Epithelial cell of esophagus (primary cell): ENCODE measurements at regions not wholly inside any gene's neighbourhood (a gene's known extent, or its start where the extent isn't known, plus 50 kb on each side); places are given as distances from the start of the nearest gene placed in this dataset.

ENCODE experiments used
- DNase-seq: peaks from one replicate; pipeline ENCODE4 v3.0.0; 2010; ENCODE audit warnings: low read depth
- H3K4me3 ChIP-seq: 2 replicates; pipeline ENCODE4 v1.5.1; 2011; ENCODE audit warnings: mild to moderate bottlenecking, low read length, control low read depth
- TF ChIP-seq, protein P1 (sequence below): IDR thresholded peaks from 2 replicates; pipeline ENCODE4 v1.5.1; 2011; ENCODE audit warnings: low read depth, mild to moderate bottlenecking, low read length, control low read depth, inconsistent platforms; ENCODE audit not compliant: insufficient read depth; ENCODE audit errors: missing control alignments

DNA sequence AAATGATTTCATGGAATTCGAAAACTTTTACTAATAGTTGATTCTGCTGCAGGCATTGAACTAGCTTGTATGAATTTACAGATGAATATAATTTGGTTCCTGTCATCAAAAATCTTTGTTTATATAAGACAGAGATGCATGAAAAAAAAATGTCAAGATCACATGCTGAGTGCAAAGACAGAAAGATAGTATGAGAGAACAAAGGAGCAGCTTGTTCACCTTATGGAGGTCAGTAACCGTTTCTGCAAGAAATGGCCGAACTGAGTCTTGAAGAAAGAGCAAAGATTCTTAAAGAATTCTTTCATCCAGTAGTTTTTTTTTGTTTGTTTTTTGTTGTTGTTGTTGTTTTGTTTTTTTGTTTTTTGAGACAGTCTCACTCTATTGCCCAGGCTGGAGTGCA lies 450.6 kb downstream of the TUSC7 start:
- DNase-seq, result no peak
- no peak overlapping the region for H3K4me3 ChIP-seq
- TF ChIP-seq, protein P1, sequence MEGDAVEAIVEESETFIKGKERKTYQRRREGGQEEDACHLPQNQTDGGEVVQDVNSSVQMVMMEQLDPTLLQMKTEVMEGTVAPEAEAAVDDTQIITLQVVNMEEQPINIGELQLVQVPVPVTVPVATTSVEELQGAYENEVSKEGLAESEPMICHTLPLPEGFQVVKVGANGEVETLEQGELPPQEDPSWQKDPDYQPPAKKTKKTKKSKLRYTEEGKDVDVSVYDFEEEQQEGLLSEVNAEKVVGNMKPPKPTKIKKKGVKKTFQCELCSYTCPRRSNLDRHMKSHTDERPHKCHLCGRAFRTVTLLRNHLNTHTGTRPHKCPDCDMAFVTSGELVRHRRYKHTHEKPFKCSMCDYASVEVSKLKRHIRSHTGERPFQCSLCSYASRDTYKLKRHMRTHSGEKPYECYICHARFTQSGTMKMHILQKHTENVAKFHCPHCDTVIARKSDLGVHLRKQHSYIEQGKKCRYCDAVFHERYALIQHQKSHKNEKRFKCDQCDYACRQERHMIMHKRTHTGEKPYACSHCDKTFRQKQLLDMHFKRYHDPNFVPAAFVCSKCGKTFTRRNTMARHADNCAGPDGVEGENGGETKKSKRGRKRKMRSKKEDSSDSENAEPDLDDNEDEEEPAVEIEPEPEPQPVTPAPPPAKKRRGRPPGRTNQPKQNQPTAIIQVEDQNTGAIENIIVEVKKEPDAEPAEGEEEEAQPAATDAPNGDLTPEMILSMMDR, result no peak

DNA sequence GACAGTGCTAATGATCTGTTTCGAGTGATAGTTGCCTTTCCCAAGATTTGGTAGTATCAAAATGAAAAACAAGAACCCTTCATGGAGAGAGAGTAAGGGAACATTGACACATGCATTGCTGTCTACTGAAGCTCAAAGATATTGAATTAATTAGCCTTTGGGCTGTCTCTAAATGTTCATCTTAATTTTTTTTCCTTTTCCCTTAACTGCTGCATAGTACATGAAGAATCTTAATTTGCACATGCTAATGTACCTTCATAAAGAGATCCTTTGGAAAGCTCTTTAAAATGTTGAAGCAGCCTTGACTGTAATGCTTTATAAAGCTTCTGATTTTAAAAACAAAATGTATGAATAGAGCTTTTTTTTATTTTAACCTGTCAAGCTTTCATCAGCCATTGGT lies 452.2 kb downstream of the TUSC7 start:
- DNase-seq, result no peak
- TF ChIP-seq, protein P1, result no peak
- no peak overlapping the region for H3K4me3 ChIP-seq

DNA sequence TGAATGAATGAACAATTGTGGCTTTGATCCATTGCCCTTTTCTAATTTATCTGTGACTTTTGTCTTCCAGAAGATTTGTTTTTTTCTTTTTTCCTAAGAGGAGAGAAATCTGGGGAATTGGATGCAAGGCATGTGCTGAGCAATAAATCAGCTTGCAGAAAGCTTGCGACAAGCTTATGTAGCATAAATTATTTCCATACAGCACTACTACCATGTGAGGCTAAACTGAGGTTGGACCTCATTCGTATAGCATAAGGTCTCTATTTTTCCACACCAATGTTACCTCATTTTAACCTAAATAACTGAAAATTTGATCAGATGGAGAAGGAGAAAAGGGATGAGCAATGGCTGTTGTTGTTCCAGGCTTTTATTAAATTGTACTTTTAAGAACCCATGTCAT lies 455.6 kb downstream of the TUSC7 start:
- TF ChIP-seq, protein P1, result no peak
- no peak overlapping the region for H3K4me3 ChIP-seq
- DNase-seq, result no peak

DNA sequence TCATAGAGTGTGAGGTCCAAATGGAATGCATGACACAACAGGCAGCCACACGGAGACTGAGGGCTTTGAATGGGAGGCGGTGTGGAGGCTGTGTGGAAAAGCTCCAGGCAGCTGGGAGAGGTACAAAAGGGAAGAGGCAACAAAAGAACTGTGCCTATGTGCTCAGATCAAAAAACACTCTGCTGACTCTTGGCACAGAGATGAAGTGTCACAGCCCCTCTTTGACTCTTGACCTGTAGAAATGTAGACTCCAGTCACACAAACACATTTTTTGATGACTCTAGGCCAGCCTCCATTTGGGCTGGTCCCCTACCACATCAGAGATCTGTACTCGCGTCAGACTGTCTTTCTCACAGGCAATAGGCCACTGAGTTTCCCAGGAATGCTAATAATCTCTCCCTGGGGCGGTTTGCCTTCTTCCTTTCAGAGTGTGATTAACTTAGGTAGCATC lies 456.0 kb downstream of the TUSC7 start:
- TF ChIP-seq, protein P1, result no peak

DNA sequence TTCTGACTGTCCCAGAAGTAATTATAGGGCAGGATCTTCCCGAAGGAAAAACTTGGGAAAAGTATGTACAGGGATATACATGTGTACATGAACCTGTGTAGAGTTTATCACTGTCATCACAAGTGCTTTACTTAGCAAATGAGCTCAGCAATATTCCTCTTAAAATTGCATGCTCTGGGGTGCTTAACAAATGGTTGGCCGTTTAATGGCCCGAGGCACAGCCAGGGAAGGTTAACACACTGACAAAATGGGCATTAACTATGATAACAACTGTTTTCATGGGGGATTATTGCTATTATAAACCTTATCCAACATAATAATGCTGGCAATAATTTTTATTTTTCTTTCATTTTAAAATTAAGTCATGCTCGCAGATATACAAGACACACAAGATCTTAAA lies 459.3 kb downstream of the TUSC7 start:
- DNase-seq, result no peak
- TF ChIP-seq, protein P1, result no peak
- H3K4me3 ChIP-seq, result no peak overlapping the region

More for the DNA sequence above, 456.0 kb downstream of the TUSC7 start:
- H3K4me3 ChIP-seq, result no peak overlapping the region
- peak; percentile 14 for DNase-seq

DNA sequence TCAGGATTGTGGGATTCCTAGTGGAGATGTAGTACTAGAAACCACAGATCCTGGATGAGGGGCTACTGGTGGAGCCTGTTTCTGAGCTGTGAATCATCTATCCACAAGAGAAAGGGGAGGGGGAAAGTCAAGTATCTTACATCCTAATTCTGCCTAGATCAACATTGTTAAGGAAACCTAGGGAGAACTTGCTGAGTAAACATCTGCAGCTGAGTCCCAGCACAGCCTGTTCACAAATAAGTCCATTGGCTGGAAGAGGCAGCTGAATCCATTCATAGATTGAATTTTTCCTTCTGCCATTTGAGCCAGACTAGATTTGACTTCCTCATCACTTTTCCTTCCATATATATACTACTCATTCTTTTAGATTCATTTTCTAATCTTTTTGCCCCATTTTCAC lies 460.5 kb downstream of the TUSC7 start:
- DNase-seq, result no peak
- no peak overlapping the region for H3K4me3 ChIP-seq
- TF ChIP-seq, protein P1, result no peak

DNA sequence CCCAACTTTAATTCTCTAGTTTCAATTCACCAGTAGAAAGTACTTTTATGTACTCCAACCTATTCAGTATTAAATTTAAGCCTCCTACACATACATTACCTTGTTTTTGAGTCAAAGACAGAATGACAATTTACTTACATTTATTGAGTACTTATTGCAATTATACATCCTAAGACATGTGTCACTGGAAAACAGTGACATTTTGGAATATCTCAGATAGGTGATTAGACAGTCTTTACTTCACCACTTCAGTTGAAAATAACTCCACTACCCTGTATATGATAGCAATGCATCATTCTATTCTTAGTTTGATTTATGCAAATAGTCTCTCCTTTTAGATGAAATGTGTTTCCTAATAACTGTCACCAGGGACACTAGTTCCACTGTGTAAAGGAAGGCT lies 461.5 kb downstream of the TUSC7 start:
- DNase-seq, result no peak
- TF ChIP-seq, protein P1, result no peak
- H3K4me3 ChIP-seq, result no peak overlapping the region
